GM18870 (cell line): ENCODE measurements at regions not wholly inside any gene's neighbourhood (a gene's known extent, or its start where the extent isn't known, plus 50 kb on each side); places are given as distances from the start of the nearest gene placed in this dataset.
"Not testable (repeated sequence)": the region's sequence is repeated elsewhere in the genome, so short reads cannot be mapped to it uniquely, and the experiment has no call there.

ENCODE experiments used
- ATAC-seq: cut with Tn5 transposase; IDR thresholded peaks from one replicate; pipeline ENCODE4 v1.9.1; 2021; ENCODE audit warnings: moderate library complexity; ENCODE audit not compliant: unreplicated experiment

- no peak for ATAC-seq
Measured at GRCh38 chr1:121566346-121566745, 381.6 kb downstream of the SRGAP2C start.

- ATAC-seq, result no peak
Measured at GRCh38 chr1:121569428-121569827, 384.7 kb downstream of the SRGAP2C start.

DNA sequence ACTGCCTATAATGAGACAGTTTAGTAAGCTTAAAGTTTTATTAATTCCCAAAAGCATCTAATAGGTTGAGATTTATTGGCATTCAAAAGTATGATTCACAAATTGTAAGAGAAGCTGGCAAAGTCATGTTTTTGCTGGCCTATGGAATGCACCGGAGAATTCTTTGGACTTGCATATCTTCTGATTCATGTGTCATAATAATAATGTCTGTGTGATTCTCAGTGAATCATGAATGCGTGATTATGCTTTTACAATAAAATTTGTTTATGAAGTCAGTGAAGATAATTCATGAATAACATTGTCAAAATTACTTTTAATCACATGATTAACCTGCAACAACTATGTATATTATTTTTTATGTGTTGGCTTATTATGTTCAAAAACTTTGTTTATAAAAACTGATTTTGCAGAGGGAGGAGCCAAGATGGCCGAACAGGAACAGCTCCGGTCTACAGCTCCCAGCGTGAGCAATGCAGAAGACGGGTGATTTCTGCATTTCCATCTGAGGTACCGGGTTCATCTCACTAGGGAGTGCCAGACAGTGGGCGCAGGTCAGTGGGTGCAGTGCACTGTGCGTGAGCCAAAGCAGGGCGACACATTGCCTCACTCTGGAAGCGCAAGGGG, 389.2 kb downstream of the SRGAP2C start:
- ATAC-seq, result not testable (repeated sequence)

- ATAC-seq, result not testable (repeated sequence)
Measured at GRCh38 chr1:121574505-121574899, 389.7 kb downstream of the SRGAP2C start.

GRCh38 chr1:121582898-121583297, 398.1 kb downstream of the SRGAP2C start:
- not testable (repeated sequence) for ATAC-seq

- no peak for ATAC-seq
Measured at GRCh38 chr1:121586369-121587229, 401.8 kb downstream of the SRGAP2C start.

DNA sequence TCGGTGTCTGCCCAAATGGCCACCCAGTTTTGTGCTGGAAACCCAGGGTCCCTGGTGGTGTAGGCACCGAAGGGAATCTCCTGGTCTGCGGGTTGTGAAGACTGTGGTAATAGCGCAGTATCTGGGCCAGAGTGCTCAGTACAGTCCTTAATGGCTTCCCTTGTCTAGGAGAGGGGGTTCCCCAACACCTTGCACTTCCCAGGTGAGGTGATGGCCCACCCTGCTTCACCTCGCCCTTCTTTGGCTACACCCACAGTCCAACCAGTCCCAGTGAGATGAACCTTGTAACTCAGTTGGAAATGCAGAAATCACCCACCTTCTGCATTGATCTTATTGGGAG, 402.4 kb downstream of the SRGAP2C start:
- ATAC-seq, result no peak

DNA sequence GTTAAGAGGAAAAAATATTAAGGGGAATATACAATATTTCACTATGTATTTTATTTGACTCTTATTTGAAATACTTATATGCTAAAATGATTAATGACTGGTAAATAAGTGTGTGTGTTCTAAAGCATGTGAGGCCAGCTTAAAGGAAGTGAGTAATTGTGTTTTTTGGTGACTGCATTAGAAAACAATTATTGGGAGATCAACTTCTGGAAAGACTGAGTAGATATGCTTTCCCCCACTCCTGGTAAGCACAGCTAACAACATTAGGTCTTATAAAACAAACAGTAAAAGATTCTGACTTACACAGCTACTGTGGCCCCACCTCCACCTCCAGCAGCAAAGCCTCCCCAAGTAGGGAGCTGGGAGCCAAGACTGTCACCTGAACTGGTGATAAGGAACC, 403.0 kb downstream of the SRGAP2C start:
- ATAC-seq, result no peak

DNA sequence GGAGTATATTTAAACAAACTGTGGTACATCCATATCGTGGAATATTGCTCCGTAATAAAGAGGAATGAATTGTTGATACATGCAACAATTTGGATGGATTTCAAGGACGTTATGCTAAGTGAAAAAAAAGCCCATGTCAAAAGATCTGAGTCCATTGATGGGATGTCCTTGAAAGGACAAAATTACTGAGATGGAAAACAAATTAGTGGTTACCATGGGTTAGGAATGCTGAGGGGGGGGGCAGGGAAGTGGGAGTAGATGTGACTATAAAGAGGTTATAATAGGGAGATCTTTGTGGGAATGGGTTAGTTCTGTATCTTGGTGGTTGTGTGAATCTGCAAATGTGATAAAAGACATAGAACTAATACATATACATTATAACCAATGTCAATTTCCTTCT, 409.3 kb downstream of the SRGAP2C start:
- no peak for ATAC-seq

GRCh38 chr1:121595089-121595488, 410.3 kb downstream of the SRGAP2C start:
- no peak for ATAC-seq

DNA sequence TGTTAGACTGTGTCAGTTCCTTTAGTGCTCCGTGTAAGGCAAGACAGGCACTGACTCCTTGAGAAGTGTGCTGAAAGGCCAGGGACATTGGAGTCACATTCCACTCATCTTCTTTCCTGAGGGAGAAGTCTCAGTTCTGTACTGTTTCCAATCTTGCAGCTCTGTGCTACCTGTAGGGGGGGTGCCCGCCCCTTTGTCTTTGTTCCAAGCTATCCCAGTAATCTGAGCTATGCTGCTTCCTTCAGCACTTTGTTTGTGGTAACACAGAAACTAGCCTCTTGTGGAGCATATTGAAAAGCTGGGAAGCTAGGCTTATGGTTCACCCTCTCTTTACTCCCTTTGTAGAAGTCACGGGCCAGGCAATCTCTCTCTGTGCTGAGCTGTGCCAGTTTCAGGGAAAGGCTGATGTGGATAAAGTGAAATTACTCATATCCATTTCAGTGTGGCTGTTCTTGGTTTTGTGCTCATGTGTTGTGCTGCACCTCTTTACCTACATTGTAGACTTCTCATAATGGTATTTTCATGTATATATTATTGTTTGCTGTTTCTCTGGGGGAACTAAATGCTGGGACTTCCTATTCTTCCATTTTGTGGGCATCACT, 420.2 kb downstream of the SRGAP2C start:
- not testable (repeated sequence) for ATAC-seq

DNA sequence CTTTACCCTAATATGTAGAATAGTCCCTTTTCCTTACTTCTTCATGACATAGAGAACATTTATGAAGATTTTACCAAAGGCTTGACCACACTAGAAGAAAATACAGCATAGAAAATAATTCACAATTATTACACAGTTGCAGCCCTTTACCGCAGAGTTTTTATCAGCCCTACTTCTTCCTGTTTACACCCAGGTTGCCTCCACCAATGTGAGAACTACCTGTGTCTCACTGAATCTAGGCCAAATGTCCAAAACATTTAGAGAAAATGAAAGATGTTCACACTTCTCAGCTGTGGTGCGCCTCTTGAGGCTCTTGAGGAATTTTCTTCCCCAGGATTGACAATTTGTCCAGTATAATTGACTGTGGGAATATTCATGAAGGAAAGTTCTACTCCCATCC, 422.7 kb downstream of the SRGAP2C start:
- ATAC-seq, result not testable (repeated sequence)
